ENCODE measurements at regions not wholly inside any gene's neighbourhood (a gene's known extent, or its start where the extent isn't known, plus 50 kb on each side); places are given as distances from the start of the nearest gene placed in this dataset.

DNA sequence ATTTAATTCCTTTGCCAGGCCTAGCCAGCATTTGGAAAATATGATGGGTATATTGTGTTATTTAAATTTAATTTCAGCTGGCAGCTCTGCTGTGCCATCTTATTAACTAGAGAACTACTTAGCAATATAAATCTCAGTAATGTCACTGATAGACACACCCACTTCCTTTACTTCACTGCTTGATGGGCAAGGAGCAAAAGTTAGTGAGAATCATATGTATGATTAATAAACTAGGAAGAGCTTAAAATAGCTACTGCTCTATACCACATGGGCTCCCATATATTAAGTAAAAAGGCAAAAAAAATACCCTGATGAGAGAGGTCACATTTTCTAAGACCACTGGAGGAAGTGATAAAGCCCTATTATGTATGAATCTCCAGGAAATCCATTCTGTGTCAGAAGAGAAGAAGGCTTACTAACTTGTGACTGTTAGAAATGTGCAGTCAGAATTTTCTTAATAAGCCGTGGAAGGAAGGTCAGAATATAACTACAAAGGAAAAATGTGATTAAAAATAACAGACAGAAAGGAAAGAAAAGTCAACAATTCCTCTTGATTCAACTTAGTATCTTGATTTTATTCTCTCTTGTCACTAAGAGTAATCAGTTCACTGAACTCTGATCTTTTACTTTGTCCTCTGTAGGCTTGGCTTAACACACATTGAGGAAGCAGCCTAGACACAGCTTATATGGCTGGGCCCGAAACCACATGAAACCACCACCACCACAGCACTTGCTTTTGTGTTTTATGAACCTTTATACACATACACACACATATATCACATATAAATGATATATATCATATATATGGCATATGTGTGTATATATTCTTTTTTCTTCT, 1233.9 kb upstream of the ALCAM start:
- Histone ChIP-seq H3K9me3 (no peaks in the 10 kb centered on the region), H3K27me3 (no peaks in the 10 kb centered on the region), H3K36me3 (no peaks in the 10 kb centered on the region), H3K4me1 (no peaks in the 10 kb centered on the region), H3K27ac (no peak overlapping the region), H3K4me3 (no peak overlapping the region)
- DNase-seq (no peak), ATAC-seq (no peak)
- TF ChIP-seq, protein P1, sequence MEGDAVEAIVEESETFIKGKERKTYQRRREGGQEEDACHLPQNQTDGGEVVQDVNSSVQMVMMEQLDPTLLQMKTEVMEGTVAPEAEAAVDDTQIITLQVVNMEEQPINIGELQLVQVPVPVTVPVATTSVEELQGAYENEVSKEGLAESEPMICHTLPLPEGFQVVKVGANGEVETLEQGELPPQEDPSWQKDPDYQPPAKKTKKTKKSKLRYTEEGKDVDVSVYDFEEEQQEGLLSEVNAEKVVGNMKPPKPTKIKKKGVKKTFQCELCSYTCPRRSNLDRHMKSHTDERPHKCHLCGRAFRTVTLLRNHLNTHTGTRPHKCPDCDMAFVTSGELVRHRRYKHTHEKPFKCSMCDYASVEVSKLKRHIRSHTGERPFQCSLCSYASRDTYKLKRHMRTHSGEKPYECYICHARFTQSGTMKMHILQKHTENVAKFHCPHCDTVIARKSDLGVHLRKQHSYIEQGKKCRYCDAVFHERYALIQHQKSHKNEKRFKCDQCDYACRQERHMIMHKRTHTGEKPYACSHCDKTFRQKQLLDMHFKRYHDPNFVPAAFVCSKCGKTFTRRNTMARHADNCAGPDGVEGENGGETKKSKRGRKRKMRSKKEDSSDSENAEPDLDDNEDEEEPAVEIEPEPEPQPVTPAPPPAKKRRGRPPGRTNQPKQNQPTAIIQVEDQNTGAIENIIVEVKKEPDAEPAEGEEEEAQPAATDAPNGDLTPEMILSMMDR (IDR thresholded peaks at IDR 0.05): no peak
- intact Hi-C loops (cut with DNase I): no loop called here

DNA sequence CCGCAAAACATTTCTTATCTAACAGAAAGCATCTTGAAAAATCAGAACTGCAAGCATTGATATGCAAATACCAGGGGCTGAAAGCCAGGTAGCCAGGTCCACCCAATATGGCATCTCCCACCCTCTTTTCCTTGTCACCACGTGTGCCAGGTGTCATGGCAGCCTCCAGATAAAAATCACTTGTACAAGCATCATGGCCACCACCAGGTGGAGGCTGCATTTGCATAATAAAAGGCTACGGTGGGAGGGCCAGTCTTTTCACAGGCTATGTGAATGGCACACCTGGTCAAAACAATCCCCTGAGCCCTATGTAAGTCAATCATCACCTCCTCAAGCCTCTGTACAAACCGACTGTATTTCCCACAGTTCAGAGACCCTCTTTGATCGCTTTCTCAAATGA, 1233.1 kb upstream of the ALCAM start:
- TF ChIP-seq, protein P1 (IDR thresholded peaks at IDR 0.05): no peak
- no peaks in the 10 kb centered on the region for H3K27me3 ChIP-seq
- no peaks in the 10 kb centered on the region for H3K4me1 ChIP-seq
- no peak overlapping the region for H3K27ac ChIP-seq
- no peaks in the 10 kb centered on the region for H3K36me3 ChIP-seq
- intact Hi-C loops (cut with DNase I): no loop called here
- H3K4me3 ChIP-seq: no peak overlapping the region
- ATAC-seq (no peak), DNase-seq (no peak)
- H3K9me3 ChIP-seq: no peaks in the 10 kb centered on the region

DNA sequence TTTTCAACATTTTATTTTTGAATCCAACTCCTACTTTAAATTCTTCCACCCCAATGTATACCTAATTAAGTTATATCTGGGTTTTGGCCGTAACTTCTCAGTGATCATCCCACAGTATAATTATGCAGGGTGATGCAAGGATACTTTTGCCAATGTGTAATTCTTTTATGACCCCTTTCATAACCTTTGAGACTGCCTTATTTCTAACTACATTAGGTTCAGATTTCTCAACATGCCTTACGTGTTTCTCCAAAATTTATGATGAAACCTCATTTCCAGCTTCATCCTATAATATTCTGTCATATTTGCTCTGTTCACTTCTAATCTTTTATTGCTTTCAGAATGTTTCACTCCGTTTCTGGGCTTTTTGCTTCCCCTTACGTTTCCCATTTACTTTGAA, 1229.6 kb upstream of the ALCAM start:
- no peaks in the 10 kb centered on the region for H3K27me3 ChIP-seq
- no peak overlapping the region for H3K4me3 ChIP-seq
- DNase-seq (no peak), ATAC-seq (no peak)
- H3K36me3 ChIP-seq: no peaks in the 10 kb centered on the region
- intact Hi-C loops (cut with DNase I): no loop called here
- H3K27ac ChIP-seq: no peak overlapping the region
- H3K4me1 ChIP-seq: no peaks in the 10 kb centered on the region
- H3K9me3 ChIP-seq: no peaks in the 10 kb centered on the region
- TF ChIP-seq, protein P1 (IDR thresholded peaks at IDR 0.05): no peak

DNA sequence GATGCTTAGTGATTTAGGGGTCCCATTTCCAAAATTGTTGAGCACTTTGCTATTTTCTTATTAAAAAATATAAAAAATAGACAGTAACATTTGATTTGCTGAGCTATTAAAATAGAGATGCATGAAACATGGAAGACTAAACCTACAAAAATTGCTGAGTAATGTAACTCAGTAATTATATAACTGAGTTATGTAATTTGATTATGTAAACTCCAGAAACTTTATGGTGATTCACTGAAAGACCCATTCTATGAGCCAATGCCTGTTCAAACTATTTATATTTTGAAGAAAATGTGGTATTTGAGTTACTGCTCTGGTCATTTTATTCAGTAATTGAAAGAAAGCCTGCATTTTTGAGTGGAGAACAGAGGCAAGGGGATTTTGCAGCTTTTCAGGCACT, 1221.5 kb upstream of the ALCAM start:
- DNase-seq: no peak
- Histone ChIP-seq H3K4me1 (no peaks in the 10 kb centered on the region), H3K4me3 (no peak overlapping the region), H3K9me3 (no peaks in the 10 kb centered on the region), H3K36me3 (no peaks in the 10 kb centered on the region), H3K27me3 (no peaks in the 10 kb centered on the region), H3K27ac (no peak overlapping the region)
- TF ChIP-seq, protein P1 (IDR thresholded peaks at IDR 0.05): no peak
- intact Hi-C loops (cut with DNase I): no loop called here
- no peak for ATAC-seq

DNA sequence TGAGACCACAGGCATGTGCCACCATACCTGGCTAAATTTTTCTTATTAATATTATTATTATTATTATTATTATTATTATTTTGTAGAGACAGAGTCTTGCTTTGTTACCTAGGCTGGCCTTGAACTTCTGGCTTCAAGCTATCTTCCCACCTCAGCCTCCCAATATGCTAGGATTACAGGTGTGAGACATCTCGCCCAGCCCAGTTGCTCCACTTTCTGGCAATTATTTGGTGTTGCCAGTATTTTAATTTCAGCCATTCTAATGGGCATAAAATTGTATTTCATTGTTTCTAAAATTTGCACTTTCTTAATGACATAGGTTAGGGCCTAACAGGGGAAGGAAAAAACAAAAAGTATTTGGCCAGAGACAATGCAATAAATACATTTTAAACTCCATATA, 1217.6 kb upstream of the ALCAM start:
- Histone ChIP-seq H3K4me1 (no peaks in the 10 kb centered on the region), H3K36me3 (no peaks in the 10 kb centered on the region), H3K27ac (no peak overlapping the region), H3K27me3 (no peaks in the 10 kb centered on the region), H3K9me3 (no peaks in the 10 kb centered on the region), H3K4me3 (no peak overlapping the region)
- no peak for DNase-seq
- intact Hi-C loops (cut with DNase I): no loop called here
- ATAC-seq: no peak
- TF ChIP-seq, protein P1 (IDR thresholded peaks at IDR 0.05): no peak

Measured in upper lobe of right lung (tissue), 1 donor.